ENCODE measurements at regions not wholly inside any gene's neighbourhood (a gene's known extent, or its start where the extent isn't known, plus 50 kb on each side); places are given as distances from the start of the nearest gene placed in this dataset.
A peak's percentile ranks its signal among the peaks of the same experiment; 100 is the strongest.
"Not testable (repeated sequence)": the region's sequence is repeated elsewhere in the genome, so short reads cannot be mapped to it uniquely, and the experiment has no call there.

GRCh38 chr15:22519213-22519612, 60.5 kb downstream of the GOLGA6L22 start:
- ATAC-seq; H3K4me3 Mint-ChIP-seq; H3F3A ChIP-seq (replicated peaks; ENCODE audit: low read depth); H4K20me1 ChIP-seq (replicated peaks; ENCODE audit: insufficient read depth); H3K4me3 ChIP-seq; H3K9me3 Mint-ChIP-seq; H3K27ac Mint-ChIP-seq; H3K27me3 ChIP-seq (ENCODE audit: insufficient read depth); H3K27me3 Mint-ChIP-seq (ENCODE audit: insufficient read depth, low read depth, poor library complexity); H3K4me1 ChIP-seq (ENCODE audit: insufficient read depth); H3K4me1 Mint-ChIP-seq; H3K36me3 ChIP-seq (ENCODE audit: insufficient read depth); H3K27ac ChIP-seq (ENCODE audit: low read depth); DNase-seq (ENCODE audit: low spot score); H3K9me2 ChIP-seq (ENCODE audit: insufficient read depth); H2AFZ ChIP-seq; H3K4me2 ChIP-seq; H3K79me2 ChIP-seq (replicated peaks; ENCODE audit: insufficient read depth); H3K36me3 Mint-ChIP-seq (ENCODE audit: low read depth): not testable (repeated sequence)

DNA sequence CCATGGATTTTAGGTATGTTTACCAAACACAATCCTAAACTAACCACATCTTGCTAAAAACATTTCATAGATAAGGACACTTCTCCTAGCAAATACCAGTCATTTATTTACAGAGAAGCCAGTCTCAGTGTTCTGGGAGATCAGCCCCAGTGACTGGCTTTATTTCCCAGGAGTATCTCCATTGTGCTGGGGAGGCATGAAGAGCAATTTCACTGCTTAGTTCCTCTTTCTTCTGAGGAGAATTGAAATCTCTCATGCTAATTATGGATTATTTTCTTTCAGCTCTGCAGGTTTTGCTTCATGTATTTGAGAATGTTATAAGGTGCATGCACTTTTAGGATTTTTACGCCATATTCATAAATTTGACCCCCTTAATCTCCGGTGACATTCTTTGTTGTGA, 67.8 kb downstream of the GOLGA6L22 start:
- not testable (repeated sequence) for H3K27ac Mint-ChIP-seq; DNase-seq (ENCODE audit: low spot score); H3K36me3 Mint-ChIP-seq (ENCODE audit: low read depth); H3K4me1 Mint-ChIP-seq; H3K9me3 Mint-ChIP-seq; H3K79me2 ChIP-seq (replicated peaks; ENCODE audit: insufficient read depth); H3K27ac ChIP-seq (ENCODE audit: low read depth); H4K20me1 ChIP-seq (replicated peaks; ENCODE audit: insufficient read depth); H3K4me1 ChIP-seq (ENCODE audit: insufficient read depth); H3F3A ChIP-seq (replicated peaks; ENCODE audit: low read depth); H3K27me3 ChIP-seq (ENCODE audit: insufficient read depth); H3K36me3 ChIP-seq (ENCODE audit: insufficient read depth); H3K4me3 ChIP-seq; H3K9me2 ChIP-seq (ENCODE audit: insufficient read depth); H2AFZ ChIP-seq; H3K4me2 ChIP-seq; ATAC-seq; H3K4me3 Mint-ChIP-seq; H3K27me3 Mint-ChIP-seq (ENCODE audit: insufficient read depth, low read depth, poor library complexity)

GRCh38 chr15:22527016-22527415, 68.3 kb downstream of the GOLGA6L22 start:
- H3K4me3 Mint-ChIP-seq; H3F3A ChIP-seq (replicated peaks; ENCODE audit: low read depth); H3K9me2 ChIP-seq (ENCODE audit: insufficient read depth); H3K27ac Mint-ChIP-seq; ATAC-seq; H3K36me3 ChIP-seq (ENCODE audit: insufficient read depth); H3K27ac ChIP-seq (ENCODE audit: low read depth); H3K9me3 Mint-ChIP-seq; H3K4me1 Mint-ChIP-seq; H3K4me1 ChIP-seq (ENCODE audit: insufficient read depth); H3K36me3 Mint-ChIP-seq (ENCODE audit: low read depth); H3K4me3 ChIP-seq; H3K27me3 ChIP-seq (ENCODE audit: insufficient read depth); H3K4me2 ChIP-seq; DNase-seq (ENCODE audit: low spot score); H2AFZ ChIP-seq; H4K20me1 ChIP-seq (replicated peaks; ENCODE audit: insufficient read depth); H3K79me2 ChIP-seq (replicated peaks; ENCODE audit: insufficient read depth); H3K27me3 Mint-ChIP-seq (ENCODE audit: insufficient read depth, low read depth, poor library complexity): not testable (repeated sequence)

DNA sequence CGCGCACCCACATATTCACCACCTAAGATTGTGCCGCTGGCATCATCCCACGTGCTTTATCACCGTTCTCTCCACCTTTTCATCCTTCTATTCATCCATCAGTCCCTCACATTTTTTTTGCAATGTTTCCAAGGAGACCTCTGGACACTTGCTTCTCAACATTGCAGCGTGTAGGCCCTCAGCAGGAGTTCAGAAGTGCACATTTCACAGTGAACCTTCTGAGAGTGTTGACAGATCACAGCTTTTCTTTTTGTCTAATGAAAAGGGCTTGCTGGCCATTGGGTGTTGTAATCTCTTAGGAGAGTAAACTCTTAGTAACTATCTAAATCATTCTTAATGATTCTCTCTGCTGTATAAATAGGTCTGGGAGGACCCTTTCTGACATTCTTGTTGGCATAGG, 70.5 kb downstream of the GOLGA6L22 start:
- not testable (repeated sequence) for H3K79me2 ChIP-seq (replicated peaks; ENCODE audit: insufficient read depth); H3K4me2 ChIP-seq; H3K4me3 ChIP-seq; H3K36me3 Mint-ChIP-seq (ENCODE audit: low read depth); H3K4me3 Mint-ChIP-seq; H3K36me3 ChIP-seq (ENCODE audit: insufficient read depth); DNase-seq (ENCODE audit: low spot score); H3K9me3 Mint-ChIP-seq; H3K27ac ChIP-seq (ENCODE audit: low read depth); H3K9me2 ChIP-seq (ENCODE audit: insufficient read depth); ATAC-seq; H3K27me3 ChIP-seq (ENCODE audit: insufficient read depth); H3K27me3 Mint-ChIP-seq (ENCODE audit: insufficient read depth, low read depth, poor library complexity); H4K20me1 ChIP-seq (replicated peaks; ENCODE audit: insufficient read depth); H3K4me1 Mint-ChIP-seq; H3K4me1 ChIP-seq (ENCODE audit: insufficient read depth); H2AFZ ChIP-seq; H3K27ac Mint-ChIP-seq; H3F3A ChIP-seq (replicated peaks; ENCODE audit: low read depth)

DNA sequence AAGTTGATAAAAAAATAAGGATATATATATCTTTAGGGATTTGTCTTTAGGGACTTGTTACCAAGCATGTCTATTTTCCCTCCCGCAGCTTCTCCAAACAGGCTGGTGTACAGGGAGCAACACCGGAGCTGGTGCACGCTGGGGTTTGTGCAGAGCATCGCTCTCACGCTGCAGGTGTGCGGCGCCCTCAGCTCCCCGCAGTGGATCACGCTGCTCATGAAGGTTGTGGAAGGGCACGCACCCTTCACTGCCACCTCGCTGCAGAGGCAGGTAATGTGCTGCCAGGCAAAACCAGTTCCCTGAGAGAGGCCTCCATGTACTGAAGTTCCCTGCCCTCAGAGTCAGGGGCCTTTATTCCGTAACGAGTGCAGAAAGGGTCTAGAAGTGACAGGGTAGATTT, 101.0 kb downstream of the GOLGA6L22 start:
- ATAC-seq; H3K4me3 ChIP-seq; H3K79me2 ChIP-seq (replicated peaks; ENCODE audit: insufficient read depth); H3K27ac ChIP-seq (ENCODE audit: low read depth); DNase-seq (ENCODE audit: low spot score); H3K27me3 ChIP-seq (ENCODE audit: insufficient read depth); H3K4me1 Mint-ChIP-seq; H3K4me3 Mint-ChIP-seq; H3K27ac Mint-ChIP-seq; H3K4me1 ChIP-seq (ENCODE audit: insufficient read depth); H2AFZ ChIP-seq; H3K9me2 ChIP-seq (ENCODE audit: insufficient read depth); H3K27me3 Mint-ChIP-seq (ENCODE audit: insufficient read depth, low read depth, poor library complexity); H3K36me3 ChIP-seq (ENCODE audit: insufficient read depth); H3K4me2 ChIP-seq; H3K9me3 Mint-ChIP-seq; H3F3A ChIP-seq (replicated peaks; ENCODE audit: low read depth); H4K20me1 ChIP-seq (replicated peaks; ENCODE audit: insufficient read depth): not testable (repeated sequence)
- H3K36me3 Mint-ChIP-seq (ENCODE audit: low read depth), result peaks cover 13% of the 10 kb centered on the region

- not testable (repeated sequence) for H3F3A ChIP-seq (replicated peaks; ENCODE audit: low read depth); H3K27me3 ChIP-seq (ENCODE audit: insufficient read depth); H3K36me3 ChIP-seq (ENCODE audit: insufficient read depth); H3K27me3 Mint-ChIP-seq (ENCODE audit: insufficient read depth, low read depth, poor library complexity); H3K79me2 ChIP-seq (replicated peaks; ENCODE audit: insufficient read depth); H3K4me1 Mint-ChIP-seq; H3K9me2 ChIP-seq (ENCODE audit: insufficient read depth); DNase-seq (ENCODE audit: low spot score); H3K27ac Mint-ChIP-seq; H3K4me3 ChIP-seq; H3K4me3 Mint-ChIP-seq; H3K9me3 Mint-ChIP-seq; H3K4me2 ChIP-seq; H3K27ac ChIP-seq (ENCODE audit: low read depth); H2AFZ ChIP-seq; ATAC-seq; H3K4me1 ChIP-seq (ENCODE audit: insufficient read depth); H4K20me1 ChIP-seq (replicated peaks; ENCODE audit: insufficient read depth)
- H3K36me3 Mint-ChIP-seq (ENCODE audit: low read depth), result peaks cover 14% of the 10 kb centered on the region
Observed at GRCh38 chr15:22561716-22562115, 103.0 kb downstream of the GOLGA6L22 start.

GRCh38 chr15:22566510-22566909, 107.8 kb downstream of the GOLGA6L22 start:
- not testable (repeated sequence) for H3K4me2 ChIP-seq; H4K20me1 ChIP-seq (replicated peaks; ENCODE audit: insufficient read depth); H3K4me1 Mint-ChIP-seq; DNase-seq (ENCODE audit: low spot score); H3K27me3 ChIP-seq (ENCODE audit: insufficient read depth); H3K4me3 ChIP-seq; H3K79me2 ChIP-seq (replicated peaks; ENCODE audit: insufficient read depth); H3K27ac ChIP-seq (ENCODE audit: low read depth); H3K4me1 ChIP-seq (ENCODE audit: insufficient read depth); H3K36me3 ChIP-seq (ENCODE audit: insufficient read depth); H3K27me3 Mint-ChIP-seq (ENCODE audit: insufficient read depth, low read depth, poor library complexity); H3K27ac Mint-ChIP-seq; H3K4me3 Mint-ChIP-seq; H3F3A ChIP-seq (replicated peaks; ENCODE audit: low read depth); H2AFZ ChIP-seq; H3K9me2 ChIP-seq (ENCODE audit: insufficient read depth); H3K9me3 Mint-ChIP-seq
- ATAC-seq, result peak; percentile 63
- H3K36me3 Mint-ChIP-seq (ENCODE audit: low read depth), result peaks cover 11% of the 10 kb centered on the region

All from GM23338 (cell line).